Subcutaneous abdominal adipose tissue (tissue), 5 donors: ENCODE measurements at regions not wholly inside any gene's neighbourhood (a gene's known extent, or its start where the extent isn't known, plus 50 kb on each side); places are given as distances from the start of the nearest gene placed in this dataset.
"Not testable (repeated sequence)": the region's sequence is repeated elsewhere in the genome, so short reads cannot be mapped to it uniquely, and the experiment has no call there.

Experiments used
- H3K27ac ChIP-seq: one replicate; pipeline ENCODE4 v1.7.0; 2013; ENCODE audit warnings: low read depth, mild to moderate bottlenecking, inconsistent platforms, low read length, moderate library complexity
- H3K27me3 ChIP-seq, 5 donors: one replicate each; pipeline ENCODE4 v1.7.0; 2013; ENCODE audit warnings: low read length in 5 of 5, inconsistent platforms in 1 of 5; ENCODE audit not compliant: control insufficient read depth in 5 of 5, insufficient read depth in 4 of 5
- H3K36me3 ChIP-seq, 5 donors: one replicate each; pipeline ENCODE4 v1.7.0; 2013; ENCODE audit warnings: low read length in 5 of 5; ENCODE audit not compliant: control insufficient read depth in 5 of 5, insufficient read depth in 5 of 5
- H3K4me1 ChIP-seq, 5 donors: one replicate each; pipeline ENCODE4 v1.7.0; 2013; ENCODE audit warnings: low read length in 5 of 5, mild to moderate bottlenecking in 3 of 5, moderate library complexity in 1 of 5; ENCODE audit not compliant: control insufficient read depth in 5 of 5, insufficient read depth in 5 of 5
- H3K4me3 ChIP-seq, 5 donors: one replicate each; pipeline ENCODE4 v1.7.0; 2013; ENCODE audit warnings: low read length in 5 of 5, low read depth in 1 of 5
- H3K9ac ChIP-seq, 5 donors: one replicate each; pipeline ENCODE4 v1.7.0; 2013; ENCODE audit warnings: low read length in 5 of 5, mild to moderate bottlenecking in 4 of 5, moderate library complexity in 3 of 5
- H3K9me3 ChIP-seq, 5 donors: one replicate each; pipeline ENCODE4 v1.7.0; 2013; ENCODE audit warnings: low read length in 5 of 5; ENCODE audit not compliant: control insufficient read depth in 5 of 5
- donor health status: healthy.
- donor health status: healthy.
- donor health status: healthy.
- donor health status: healthy.
- donor health status: healthy.

DNA sequence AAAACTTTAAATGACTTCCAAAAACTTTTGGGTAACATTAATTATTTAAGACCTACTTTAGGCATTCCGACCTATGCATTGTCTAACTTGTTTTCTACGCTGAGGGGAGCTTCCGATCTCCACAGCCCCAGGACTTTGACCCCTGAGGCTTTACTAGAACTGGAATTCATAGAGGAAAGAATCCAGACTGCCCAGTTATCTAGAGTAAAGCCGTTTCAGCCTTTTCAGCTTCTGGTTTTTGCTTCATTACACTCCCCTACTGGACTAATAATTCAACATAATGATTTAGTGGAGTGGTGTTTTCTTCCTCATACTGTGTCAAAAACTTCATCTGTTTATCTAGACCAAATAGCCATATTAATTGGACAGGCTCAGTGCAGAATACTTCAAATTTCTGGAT is 571.9 kb upstream of the PTGER4 start:
- H3K27me3 ChIP-seq, H3K4me3 ChIP-seq, H3K36me3 ChIP-seq, H3K9me3 ChIP-seq: not testable (repeated sequence)
- Histone ChIP-seq H3K9ac (peak overlapping the region in 1 of 5 donors; percentile 62), H3K27ac (peak overlapping the region; percentile 92), H3K4me1 (peaks cover 0 to 24% (median 18%) of the 10 kb centered on the region in 5 donors)

DNA sequence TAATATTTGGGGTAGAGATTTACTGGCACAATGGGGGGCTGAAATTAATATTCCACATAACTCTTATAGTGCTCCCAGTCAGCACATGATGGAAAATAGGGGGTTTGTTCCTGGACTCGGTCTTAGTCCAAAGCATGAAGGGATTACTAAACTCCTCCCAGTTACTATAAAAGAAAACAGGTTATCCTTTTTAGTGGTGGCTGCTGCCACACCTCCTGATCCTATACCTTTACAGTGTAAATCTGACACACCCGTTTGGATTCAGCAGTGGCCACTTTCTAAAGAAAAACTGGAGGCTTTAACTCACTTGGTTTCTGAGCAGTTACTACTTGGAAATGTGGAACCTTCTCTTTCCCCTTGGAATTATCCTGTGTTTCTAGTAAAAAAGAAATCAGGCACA is 572.9 kb upstream of the PTGER4 start:
- no peaks in the 10 kb centered on the region for H3K27me3 ChIP-seq
- no peak overlapping the region for H3K4me3 ChIP-seq
- no peak overlapping the region for H3K27ac ChIP-seq
- no peaks in the 10 kb centered on the region for H3K36me3 ChIP-seq
- peaks cover 0 to 22% (median 16%) of the 10 kb centered on the region in 5 donors for H3K4me1 ChIP-seq
- H3K9me3 ChIP-seq, result peaks cover 0 to 7% (median 4%) of the 10 kb centered on the region in 5 donors
- H3K9ac ChIP-seq, result no peak overlapping the region

DNA sequence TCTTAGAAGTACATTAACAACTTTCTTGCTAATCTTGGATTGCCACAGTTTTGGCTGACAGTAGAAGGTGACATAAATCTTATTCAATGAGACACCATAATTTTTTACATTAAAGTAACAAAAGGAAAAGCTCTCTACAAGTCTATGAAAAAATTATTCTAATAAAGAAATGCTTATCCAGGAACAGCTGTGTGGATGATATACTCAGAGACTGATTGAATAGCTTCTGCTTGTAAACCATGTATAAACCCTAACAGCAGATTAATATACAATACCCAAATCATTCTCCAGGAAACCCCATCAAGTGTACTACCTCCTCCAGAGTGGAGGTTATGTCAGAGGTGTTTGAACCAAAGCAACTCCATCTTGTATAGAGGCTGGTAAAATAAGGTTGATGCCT is 581.4 kb upstream of the PTGER4 start:
- no peaks in the 10 kb centered on the region for H3K36me3 ChIP-seq
- no peak overlapping the region for H3K4me3 ChIP-seq
- H3K9ac ChIP-seq, result no peak overlapping the region
- H3K4me1 ChIP-seq, result no peaks in the 10 kb centered on the region
- H3K27me3 ChIP-seq, result no peaks in the 10 kb centered on the region
- no peaks in the 10 kb centered on the region for H3K9me3 ChIP-seq
- H3K27ac ChIP-seq, result no peak overlapping the region

DNA sequence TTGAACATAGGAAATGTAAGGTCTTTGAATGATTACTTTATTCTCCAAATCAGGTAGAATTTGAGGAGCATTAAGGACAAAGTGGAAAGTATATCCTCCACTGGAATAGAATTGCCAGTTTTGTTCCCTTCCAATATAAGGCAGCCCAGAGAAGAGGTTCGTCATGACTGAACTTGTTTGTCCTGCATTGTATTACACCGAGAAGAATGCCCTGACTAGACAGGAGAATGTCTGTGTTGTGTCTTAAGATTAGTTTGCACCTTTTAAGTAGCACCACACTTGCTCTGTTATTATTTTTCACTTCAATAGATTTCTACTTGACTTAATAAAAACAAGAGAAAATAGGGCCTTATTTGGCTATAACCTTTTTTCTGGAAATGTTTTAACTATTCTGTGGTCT is 586.2 kb upstream of the PTGER4 start:
- Histone ChIP-seq H3K36me3 (no peaks in the 10 kb centered on the region), H3K27me3 (no peaks in the 10 kb centered on the region), H3K27ac (no peak overlapping the region), H3K4me1 (no peaks in the 10 kb centered on the region), H3K9ac (no peak overlapping the region), H3K9me3 (peaks cover 0 to 12% (median 10%) of the 10 kb centered on the region in 5 donors), H3K4me3 (no peak overlapping the region)

DNA sequence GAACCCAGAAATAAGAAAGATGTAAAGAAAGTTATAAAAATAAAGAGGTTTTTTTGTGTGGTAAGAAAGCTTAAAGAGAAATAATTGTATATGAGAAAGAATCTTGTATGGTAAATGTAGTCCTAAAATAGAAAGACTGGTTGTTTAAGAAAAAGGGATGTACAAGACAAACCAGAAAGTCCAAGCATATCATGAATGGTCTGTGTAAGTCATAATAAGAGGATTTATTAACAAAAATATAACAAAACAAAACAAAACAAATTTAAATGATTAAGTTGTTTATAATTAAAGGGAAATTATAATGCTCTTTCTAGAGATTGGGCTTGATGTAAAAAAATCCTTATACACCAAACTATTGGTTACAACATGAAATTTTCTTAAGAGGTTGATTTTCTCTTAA is 590.4 kb upstream of the PTGER4 start:
- Histone ChIP-seq H3K27ac (no peak overlapping the region), H3K36me3 (no peaks in the 10 kb centered on the region), H3K27me3 (no peaks in the 10 kb centered on the region), H3K9ac (no peak overlapping the region), H3K4me3 (no peak overlapping the region), H3K9me3 (peaks cover 0 to 16% (median 12%) of the 10 kb centered on the region in 5 donors), H3K4me1 (no peaks in the 10 kb centered on the region)

DNA sequence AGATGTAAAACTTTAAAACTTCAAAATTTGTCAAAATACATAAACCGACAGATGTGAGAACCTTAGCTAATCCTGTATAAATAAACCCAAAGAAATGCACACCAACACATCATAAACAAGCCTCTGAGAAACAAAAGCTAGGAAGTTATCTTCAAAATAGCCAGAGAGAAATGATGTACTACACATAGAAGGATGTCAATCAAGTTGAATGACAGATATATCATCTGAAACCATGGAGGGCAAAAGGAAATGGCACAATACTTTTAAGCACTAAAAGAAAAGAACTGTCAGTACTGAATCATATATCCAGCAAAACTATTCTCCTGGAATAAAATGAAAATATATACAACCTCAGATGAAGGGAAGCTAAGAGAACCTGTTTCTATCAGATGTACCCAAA is 595.1 kb upstream of the PTGER4 start:
- Histone ChIP-seq H3K27me3 (no peaks in the 10 kb centered on the region), H3K27ac (no peak overlapping the region), H3K36me3 (no peaks in the 10 kb centered on the region), H3K4me3 (no peak overlapping the region), H3K9ac (no peak overlapping the region), H3K4me1 (no peaks in the 10 kb centered on the region), H3K9me3 (peaks cover 0 to 8% (median under 1%) of the 10 kb centered on the region in 5 donors)

DNA sequence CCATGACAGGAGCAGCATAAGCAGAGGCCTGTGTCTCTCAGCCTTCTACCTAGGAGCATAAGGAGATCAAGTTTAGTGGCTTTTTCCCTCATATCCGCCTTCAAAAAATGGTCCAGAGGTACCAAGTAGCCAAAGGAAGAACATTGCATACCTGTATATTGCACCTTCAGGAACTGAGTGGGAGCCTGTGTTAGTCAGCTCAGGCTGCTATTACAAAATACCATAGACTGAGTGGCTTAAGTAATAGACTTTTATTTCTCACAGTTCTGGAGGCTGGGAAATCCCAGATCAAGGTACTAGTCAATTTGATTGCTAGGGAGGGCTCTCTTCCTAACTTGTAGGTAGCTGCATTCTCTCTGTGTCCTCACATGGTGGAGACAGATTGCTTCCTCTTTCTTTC is 597.4 kb upstream of the PTGER4 start:
- peaks cover 0 to 4% (median 0%) of the 10 kb centered on the region in 5 donors for H3K9me3 ChIP-seq
- no peaks in the 10 kb centered on the region for H3K27me3 ChIP-seq
- H3K9ac ChIP-seq, result no peak overlapping the region
- no peaks in the 10 kb centered on the region for H3K4me1 ChIP-seq
- no peak overlapping the region for H3K27ac ChIP-seq
- H3K4me3 ChIP-seq, result no peak overlapping the region
- H3K36me3 ChIP-seq, result no peaks in the 10 kb centered on the region

DNA sequence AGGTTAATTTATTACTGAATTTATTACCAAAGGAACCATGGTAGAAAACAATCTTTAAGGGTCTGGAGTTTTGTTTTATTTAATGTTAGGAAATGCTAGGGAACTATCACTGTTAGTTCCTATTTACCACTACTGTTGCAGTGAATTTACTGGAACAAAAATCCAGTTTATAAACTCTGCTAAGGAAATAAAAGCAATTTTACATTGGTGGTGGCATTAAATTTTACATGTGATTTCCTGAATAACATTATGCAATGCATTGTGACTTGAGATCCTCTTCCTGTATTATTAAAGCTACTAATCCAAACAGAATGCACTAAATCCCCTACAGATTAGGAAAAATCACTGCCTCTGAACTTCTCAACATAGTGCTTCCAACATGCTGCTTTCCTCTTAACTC is 599.5 kb upstream of the PTGER4 start:
- Histone ChIP-seq H3K4me1 (no peaks in the 10 kb centered on the region), H3K27me3 (no peaks in the 10 kb centered on the region), H3K27ac (no peak overlapping the region), H3K36me3 (no peaks in the 10 kb centered on the region), H3K4me3 (no peak overlapping the region), H3K9me3 (no peaks in the 10 kb centered on the region), H3K9ac (no peak overlapping the region)

DNA sequence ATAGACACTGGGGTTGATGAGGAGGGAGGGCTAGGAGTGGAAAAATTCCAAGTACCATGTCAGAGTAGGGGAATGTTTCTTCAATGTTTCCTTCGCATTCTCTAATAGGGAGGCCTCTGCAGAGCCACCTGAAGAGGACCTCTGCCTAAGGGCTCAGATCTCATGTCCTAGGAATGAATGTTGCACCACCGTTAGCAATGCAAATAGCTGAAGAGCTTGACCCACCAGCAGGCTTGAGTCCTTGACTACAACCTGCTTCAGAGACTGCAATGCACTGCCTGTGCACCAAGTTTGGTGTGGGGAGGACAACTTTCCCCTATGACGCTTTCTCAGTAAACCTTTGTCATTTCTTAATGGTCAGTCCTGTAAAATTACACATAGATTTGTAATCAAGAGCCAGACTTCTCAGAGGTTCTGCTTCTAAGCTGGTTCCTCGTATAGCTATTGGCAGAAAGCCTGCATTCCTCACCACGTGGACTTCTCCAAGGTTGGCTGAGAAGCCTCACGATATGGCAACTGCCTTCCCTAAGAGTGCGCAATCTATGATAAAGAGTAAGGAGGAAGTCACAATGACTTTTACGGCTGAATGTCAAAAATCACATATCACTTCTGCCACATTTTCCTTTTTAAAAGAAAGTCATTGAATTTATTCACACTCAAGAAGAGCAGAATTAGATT is 600.7 kb upstream of the PTGER4 start:
- Histone ChIP-seq H3K4me3 (no peak overlapping the region), H3K9ac (no peak overlapping the region), H3K4me1 (no peaks in the 10 kb centered on the region), H3K36me3 (no peaks in the 10 kb centered on the region), H3K27me3 (no peaks in the 10 kb centered on the region), H3K27ac (no peak overlapping the region), H3K9me3 (no peaks in the 10 kb centered on the region)

DNA sequence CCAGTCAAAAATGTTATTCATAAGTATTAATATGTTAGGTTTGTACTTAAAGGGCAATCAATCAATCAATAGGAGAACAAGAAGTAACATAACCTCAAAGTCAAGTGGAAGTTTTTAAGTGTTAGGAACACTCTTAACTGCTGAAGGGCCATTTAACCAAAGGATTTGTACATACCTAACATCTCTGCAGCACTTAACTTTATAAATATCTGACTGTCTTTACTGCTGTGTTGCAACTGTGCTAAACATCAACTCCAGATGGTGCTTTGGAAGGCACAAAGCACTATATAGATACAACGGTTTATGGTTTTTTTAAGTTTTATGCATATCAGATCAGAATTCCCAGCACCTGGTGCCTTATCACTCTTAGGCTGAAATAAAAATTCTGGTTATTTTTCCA is 604.9 kb upstream of the PTGER4 start:
- H3K36me3 ChIP-seq, result no peaks in the 10 kb centered on the region
- no peak overlapping the region for H3K4me3 ChIP-seq
- no peaks in the 10 kb centered on the region for H3K9me3 ChIP-seq
- no peaks in the 10 kb centered on the region for H3K27me3 ChIP-seq
- no peaks in the 10 kb centered on the region for H3K4me1 ChIP-seq
- no peak overlapping the region for H3K27ac ChIP-seq
- no peak overlapping the region for H3K9ac ChIP-seq
